ENCODE measurements at regions not wholly inside any gene's neighbourhood (a gene's known extent, or its start where the extent isn't known, plus 50 kb on each side); places are given as distances from the start of the nearest gene placed in this dataset.

DNA sequence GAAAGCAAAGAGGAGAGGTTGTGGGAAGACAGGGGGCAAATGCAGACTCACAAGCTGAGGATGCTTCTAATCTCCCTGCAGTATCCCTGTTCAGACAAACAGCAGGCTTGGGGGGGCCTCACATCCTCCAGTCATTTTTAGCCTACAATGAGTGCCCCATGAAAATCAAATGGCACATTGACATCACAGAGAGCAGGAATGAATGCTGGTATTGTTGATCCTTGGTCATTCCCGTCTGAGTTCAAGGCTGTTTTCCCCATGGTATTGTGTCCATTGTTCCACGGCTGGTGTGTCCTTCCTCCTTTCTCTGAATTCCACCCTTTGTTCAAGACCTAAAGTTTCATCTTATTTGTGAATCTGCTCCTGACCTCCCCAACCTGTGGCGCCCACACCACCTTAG, 545.6 kb downstream of the AJAP1 start:
- no peak overlapping the region for H3K27ac ChIP-seq (ENCODE audit: low read depth in 1 of 2, low read length in 2 of 2)
- H3K4me3 ChIP-seq (ENCODE audit: low read depth in 1 of 3, low read length in 3 of 3) = no peak overlapping the region
- no peak for DNase-seq (ENCODE audit: low spot score)
- 63% methylated on average over 3 of the region's 3 CpGs for WGBS
- peaks cover 0 to 6% (median 2%) of the 10 kb centered on the region in 4 donors for H3K27me3 ChIP-seq (ENCODE audit: control insufficient read depth in 4 of 4, insufficient read depth in 4 of 4, low read length in 3 of 4)
- TF ChIP-seq, protein P1, sequence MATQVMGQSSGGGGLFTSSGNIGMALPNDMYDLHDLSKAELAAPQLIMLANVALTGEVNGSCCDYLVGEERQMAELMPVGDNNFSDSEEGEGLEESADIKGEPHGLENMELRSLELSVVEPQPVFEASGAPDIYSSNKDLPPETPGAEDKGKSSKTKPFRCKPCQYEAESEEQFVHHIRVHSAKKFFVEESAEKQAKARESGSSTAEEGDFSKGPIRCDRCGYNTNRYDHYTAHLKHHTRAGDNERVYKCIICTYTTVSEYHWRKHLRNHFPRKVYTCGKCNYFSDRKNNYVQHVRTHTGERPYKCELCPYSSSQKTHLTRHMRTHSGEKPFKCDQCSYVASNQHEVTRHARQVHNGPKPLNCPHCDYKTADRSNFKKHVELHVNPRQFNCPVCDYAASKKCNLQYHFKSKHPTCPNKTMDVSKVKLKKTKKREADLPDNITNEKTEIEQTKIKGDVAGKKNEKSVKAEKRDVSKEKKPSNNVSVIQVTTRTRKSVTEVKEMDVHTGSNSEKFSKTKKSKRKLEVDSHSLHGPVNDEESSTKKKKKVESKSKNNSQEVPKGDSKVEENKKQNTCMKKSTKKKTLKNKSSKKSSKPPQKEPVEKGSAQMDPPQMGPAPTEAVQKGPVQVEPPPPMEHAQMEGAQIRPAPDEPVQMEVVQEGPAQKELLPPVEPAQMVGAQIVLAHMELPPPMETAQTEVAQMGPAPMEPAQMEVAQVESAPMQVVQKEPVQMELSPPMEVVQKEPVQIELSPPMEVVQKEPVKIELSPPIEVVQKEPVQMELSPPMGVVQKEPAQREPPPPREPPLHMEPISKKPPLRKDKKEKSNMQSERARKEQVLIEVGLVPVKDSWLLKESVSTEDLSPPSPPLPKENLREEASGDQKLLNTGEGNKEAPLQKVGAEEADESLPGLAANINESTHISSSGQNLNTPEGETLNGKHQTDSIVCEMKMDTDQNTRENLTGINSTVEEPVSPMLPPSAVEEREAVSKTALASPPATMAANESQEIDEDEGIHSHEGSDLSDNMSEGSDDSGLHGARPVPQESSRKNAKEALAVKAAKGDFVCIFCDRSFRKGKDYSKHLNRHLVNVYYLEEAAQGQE (IDR thresholded peaks at IDR 0.05) = no peak
- TF ChIP-seq HNF4G (IDR thresholded peaks at IDR 0.05) (no peak), RXRA (IDR thresholded peaks at IDR 0.05) (no peak), ATF3 (IDR thresholded peaks at IDR 0.05) (no peak), JUND (IDR thresholded peaks at IDR 0.05) (no peak), TAF1 (conservative IDR thresholded peaks at IDR 0.05) (no peak), FOXA2 (IDR thresholded peaks at IDR 0.05) (no peak), NR2F2 (IDR thresholded peaks at IDR 0.05) (no peak), FOXA1 (IDR thresholded peaks at IDR 0.05) (no peak), GABPA (IDR thresholded peaks at IDR 0.05 in 1 of 2, conservative IDR thresholded peaks at IDR 0.05 in 1 of 2) (no peak), SP1 (IDR thresholded peaks at IDR 0.05) (no peak), RAD21 (IDR thresholded peaks at IDR 0.05) (no peak)
- TF ChIP-seq, protein P2, sequence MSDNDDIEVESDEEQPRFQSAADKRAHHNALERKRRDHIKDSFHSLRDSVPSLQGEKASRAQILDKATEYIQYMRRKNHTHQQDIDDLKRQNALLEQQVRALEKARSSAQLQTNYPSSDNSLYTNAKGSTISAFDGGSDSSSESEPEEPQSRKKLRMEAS (IDR thresholded peaks at IDR 0.05) = no peak
- TF ChIP-seq, protein P3, sequence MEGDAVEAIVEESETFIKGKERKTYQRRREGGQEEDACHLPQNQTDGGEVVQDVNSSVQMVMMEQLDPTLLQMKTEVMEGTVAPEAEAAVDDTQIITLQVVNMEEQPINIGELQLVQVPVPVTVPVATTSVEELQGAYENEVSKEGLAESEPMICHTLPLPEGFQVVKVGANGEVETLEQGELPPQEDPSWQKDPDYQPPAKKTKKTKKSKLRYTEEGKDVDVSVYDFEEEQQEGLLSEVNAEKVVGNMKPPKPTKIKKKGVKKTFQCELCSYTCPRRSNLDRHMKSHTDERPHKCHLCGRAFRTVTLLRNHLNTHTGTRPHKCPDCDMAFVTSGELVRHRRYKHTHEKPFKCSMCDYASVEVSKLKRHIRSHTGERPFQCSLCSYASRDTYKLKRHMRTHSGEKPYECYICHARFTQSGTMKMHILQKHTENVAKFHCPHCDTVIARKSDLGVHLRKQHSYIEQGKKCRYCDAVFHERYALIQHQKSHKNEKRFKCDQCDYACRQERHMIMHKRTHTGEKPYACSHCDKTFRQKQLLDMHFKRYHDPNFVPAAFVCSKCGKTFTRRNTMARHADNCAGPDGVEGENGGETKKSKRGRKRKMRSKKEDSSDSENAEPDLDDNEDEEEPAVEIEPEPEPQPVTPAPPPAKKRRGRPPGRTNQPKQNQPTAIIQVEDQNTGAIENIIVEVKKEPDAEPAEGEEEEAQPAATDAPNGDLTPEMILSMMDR (IDR thresholded peaks at IDR 0.05; ENCODE audit: low read depth, low read length, missing input control) = no peak
- no peak overlapping the region for H3K9ac ChIP-seq (ENCODE audit: low read depth in 1 of 2, low read length in 2 of 2)
- no peaks in the 10 kb centered on the region for H3K4me1 ChIP-seq (ENCODE audit: control insufficient read depth in 4 of 4, insufficient read depth in 4 of 4, low read length in 3 of 4)
- H3K9me3 ChIP-seq (ENCODE audit: control insufficient read depth in 4 of 4, low read length in 3 of 4) = no peaks in the 10 kb centered on the region
- no peaks in the 10 kb centered on the region for H3K36me3 ChIP-seq (ENCODE audit: control insufficient read depth in 4 of 4, insufficient read depth in 3 of 4, low read depth in 1 of 4, low read length in 3 of 4)

- 64% methylated on average over 5 of the region's 5 CpGs for WGBS
- Histone ChIP-seq H3K9me3 (ENCODE audit: control insufficient read depth in 4 of 4, low read length in 3 of 4) (no peaks in the 10 kb centered on the region), H3K4me1 (ENCODE audit: control insufficient read depth in 4 of 4, insufficient read depth in 4 of 4, low read length in 3 of 4) (no peaks in the 10 kb centered on the region), H3K4me3 (ENCODE audit: low read depth in 1 of 3, low read length in 3 of 3) (no peak overlapping the region), H3K27me3 (ENCODE audit: control insufficient read depth in 4 of 4, insufficient read depth in 4 of 4, low read length in 3 of 4) (peaks cover 0 to 6% (median 2%) of the 10 kb centered on the region in 4 donors), H3K36me3 (ENCODE audit: control insufficient read depth in 4 of 4, insufficient read depth in 3 of 4, low read depth in 1 of 4, low read length in 3 of 4) (no peaks in the 10 kb centered on the region), H3K9ac (ENCODE audit: low read depth in 1 of 2, low read length in 2 of 2) (no peak overlapping the region), H3K27ac (ENCODE audit: low read depth in 1 of 2, low read length in 2 of 2) (no peak overlapping the region)
- TF ChIP-seq, protein P2 (IDR thresholded peaks at IDR 0.05) = no peak
- TF ChIP-seq, protein P1 (IDR thresholded peaks at IDR 0.05) = peak; percentile 86
- no peak for DNase-seq (ENCODE audit: low spot score)
These were observed 543.9 kb downstream of the AJAP1 start for GRCh38 chr1:5198328-5198727.
